ENCODE measurements at regions not wholly inside any gene's neighbourhood (a gene's known extent, or its start where the extent isn't known, plus 50 kb on each side); places are given as distances from the start of the nearest gene placed in this dataset.

DNA sequence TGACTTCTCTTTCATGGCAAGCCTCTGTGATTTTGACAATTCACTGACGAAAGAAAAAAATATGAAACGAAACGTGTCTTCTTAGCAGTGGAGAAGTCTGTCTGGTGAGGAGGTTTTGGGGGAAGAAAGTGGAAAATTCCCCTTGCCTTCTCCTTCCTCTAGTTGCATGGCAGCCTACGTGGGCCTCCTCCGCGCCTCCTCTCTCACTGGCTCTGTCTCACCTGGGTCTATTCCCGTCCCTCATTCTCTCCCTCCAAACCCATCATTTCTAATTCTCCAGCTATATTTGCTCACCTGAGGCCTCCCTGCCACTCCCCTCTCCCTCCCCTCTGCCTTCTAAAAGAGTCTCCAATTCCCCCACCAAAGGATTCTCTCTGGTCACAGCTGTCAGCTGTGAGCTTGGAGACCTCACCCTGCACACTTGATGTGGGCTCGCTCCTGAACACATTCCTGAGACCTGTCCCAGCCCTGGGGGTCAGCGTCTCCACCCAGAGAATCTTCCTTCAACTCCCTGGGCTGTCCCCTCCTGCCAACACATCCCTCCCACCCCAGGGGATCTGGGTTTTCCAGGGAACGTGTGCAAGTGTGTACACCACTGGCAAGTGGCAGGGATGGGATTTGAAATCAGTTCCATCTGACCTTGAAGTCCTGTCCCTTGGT is 159.6 kb upstream of the PMEPA1 start:
- DNase-seq, result peak in 37 of 42 donors; percentile 15 to 89 (median 61)
- intact Hi-C loops (cut with DNase I), result no loop called here

DNA sequence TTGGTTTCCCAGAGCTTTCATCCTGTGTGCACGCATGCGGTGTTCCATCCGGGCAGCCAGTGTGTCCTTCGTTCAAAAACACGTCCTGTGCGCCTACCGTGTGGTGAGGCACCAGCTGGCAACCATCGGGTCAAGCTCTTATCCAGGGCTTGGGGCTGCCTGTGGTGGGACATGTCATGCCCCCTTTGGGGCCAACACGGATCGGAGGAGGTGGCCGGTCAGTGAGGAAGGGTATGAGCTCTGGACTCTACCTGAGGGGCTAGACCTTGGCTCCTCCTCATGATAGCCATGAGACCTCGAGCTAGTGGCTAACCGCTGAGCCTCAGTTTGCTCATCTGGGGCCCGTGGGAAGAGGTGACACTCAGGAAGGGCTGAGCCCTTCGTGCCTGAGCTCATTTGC is 158.5 kb upstream of the PMEPA1 start:
- no peak for DNase-seq

DNA sequence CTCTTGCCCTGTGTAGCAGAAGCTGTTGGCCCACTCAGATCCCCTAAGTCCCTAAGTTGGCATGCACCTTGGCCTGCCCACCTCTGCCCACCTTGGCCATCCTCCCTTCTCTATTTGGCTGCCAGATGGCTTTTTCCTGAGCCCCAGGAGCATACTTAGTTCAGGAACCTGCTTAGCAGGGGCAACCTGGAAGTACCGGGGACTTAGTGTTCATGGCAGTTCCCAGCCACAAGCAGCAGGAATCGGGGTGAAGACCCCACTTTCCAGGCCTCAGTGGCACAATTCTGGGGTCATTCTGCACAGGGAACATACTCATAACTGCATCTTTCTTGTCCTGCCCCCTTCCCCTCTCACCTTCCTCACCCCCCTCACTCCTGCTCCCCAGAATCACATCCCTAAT is 158.0 kb upstream of the PMEPA1 start:
- intact Hi-C loops (cut with DNase I), result no loop called here

More for the DNA sequence above, 158.5 kb upstream of the PMEPA1 start:
- intact Hi-C loops (cut with DNase I), result no loop called here

DNA sequence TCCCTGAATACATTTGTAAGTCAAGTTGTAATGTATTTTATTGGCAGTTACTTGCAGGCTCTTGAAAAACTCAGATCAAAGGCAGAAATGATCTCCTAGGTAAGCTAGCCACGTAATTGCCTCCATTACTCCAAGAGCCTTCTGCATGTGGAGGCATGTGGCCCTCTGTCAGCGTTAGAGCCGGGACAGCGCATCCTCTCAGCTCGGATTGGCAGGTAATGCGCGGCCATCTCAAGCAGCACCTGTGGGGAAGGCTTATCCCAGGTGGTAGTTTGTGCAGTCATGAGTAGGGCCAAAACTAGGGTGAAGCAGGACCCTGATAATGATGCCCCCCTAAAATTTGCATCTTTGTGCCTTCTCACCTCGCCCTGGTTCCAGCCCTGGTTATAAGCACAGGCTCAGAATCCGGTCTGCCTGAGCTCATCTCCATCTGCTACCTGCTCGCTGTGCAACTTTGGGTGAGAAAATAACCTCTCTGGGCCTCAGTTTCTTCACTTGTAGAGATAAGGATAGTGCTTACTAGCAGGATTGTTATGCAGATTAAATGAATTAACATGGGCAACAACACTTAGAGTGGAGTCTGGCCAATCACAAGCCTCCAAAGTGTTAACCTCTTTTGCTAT is 157.5 kb upstream of the PMEPA1 start:
- intact Hi-C loops (cut with DNase I), result no loop called here
- no peak for DNase-seq

More for the DNA sequence above, 158.0 kb upstream of the PMEPA1 start:
- DNase-seq, result no peak

DNA sequence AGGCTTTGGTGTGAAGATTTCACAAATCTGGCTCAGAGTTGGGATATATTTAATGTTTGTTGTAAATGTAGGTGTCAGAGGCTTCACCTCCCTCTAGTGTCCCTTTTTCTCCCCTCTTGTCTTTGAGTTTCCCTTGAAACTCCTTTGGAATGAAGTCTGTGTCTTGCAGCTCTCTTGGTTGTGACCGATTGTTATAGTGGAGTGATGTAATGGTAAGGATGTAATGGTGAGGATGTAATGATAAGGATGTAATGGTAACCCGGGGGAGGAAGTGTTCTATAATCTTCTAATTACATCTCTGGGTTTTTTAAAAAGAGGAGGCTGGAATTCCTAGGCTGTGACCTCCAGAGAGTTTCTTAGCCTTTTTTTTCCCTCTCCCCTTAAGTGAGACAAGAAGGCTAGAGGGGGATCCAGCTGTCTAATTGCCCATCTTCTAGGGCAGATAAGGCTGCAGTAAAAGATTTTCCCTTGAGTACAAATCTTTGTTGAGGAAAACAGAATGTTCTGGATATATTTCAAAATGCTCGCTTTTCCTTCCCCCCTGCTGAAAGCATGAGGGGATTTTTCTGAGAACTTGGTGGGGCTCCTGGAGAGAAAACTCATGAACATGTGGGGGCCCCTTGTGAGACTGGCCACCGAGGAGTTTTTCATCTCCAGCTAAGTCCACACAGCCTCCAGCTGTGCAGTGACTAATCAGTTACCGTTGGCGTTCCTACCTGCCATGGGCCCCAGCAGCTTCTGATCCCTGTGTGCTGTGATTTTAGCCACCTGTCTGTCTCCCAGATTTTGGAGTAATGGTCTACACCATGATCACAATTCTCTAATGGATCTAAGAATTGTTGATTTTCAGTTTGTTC is 156.7 kb upstream of the PMEPA1 start:
- no peak for DNase-seq
- intact Hi-C loops (cut with DNase I), result no loop called here

DNA sequence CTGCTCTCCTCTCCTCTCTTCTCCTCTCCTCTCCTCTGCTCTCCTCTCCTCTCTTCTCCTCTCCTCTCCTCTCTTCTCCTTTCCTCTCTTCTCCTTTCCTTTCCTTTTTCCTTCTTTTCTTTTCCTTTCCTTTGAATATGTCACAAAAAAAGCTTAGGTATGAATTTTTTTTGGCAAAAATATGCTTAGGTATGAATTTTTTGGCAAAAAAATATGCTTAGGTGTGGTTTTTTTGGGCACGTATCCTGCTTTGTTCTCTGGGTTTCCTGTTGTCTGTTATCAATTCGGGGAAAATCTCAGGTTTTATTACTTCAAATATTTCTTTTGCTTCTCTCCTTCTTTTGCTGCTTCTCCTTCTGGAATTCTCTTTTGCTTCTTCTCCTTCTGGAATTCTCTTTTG is 155.5 kb upstream of the PMEPA1 start:
- DNase-seq, result no peak
- intact Hi-C loops (cut with DNase I), result no loop called here

DNA sequence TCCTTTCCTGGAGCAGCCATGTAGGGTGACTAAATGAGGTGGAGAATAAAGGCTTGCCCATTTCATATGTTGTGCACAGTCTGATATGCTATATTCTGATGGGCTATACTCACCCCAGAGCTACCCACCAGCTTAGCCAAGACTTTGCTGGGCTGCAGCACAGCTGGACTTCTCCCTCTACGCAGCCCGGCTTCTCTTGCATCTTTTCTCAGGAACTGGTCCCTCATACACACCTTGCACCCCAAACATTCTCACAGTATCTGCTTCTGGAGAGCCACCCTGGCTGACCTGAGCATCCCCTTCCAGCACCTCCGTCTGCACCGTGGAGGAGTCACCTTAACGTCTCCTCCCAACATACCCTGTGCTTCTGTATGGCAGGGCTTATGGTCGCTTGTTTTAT is 150.8 kb upstream of the PMEPA1 start:
- peak in 3 of 42 donors; percentile 18 to 20 (median 19) for DNase-seq
- intact Hi-C loops (cut with DNase I), result no loop called here

DNA sequence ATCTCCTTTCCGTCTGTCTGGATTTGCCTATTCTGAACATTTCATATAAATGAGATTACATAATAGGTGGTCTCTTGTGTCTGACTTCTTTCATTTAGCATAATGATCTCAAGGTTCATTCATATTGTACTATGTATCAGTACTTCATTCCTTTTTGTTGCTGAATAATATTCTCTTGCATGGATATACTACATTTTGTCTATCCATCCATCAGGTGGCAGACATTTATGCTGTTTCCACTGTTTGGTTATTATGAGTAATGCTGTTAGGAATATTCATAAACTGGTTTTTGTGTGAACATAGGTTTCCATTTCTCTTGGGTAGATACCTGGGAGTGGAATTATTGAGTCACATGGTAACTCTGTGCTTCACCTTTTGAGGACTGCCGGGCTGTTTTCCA is 148.2 kb upstream of the PMEPA1 start:
- intact Hi-C loops (cut with DNase I), result no loop called here

DNA sequence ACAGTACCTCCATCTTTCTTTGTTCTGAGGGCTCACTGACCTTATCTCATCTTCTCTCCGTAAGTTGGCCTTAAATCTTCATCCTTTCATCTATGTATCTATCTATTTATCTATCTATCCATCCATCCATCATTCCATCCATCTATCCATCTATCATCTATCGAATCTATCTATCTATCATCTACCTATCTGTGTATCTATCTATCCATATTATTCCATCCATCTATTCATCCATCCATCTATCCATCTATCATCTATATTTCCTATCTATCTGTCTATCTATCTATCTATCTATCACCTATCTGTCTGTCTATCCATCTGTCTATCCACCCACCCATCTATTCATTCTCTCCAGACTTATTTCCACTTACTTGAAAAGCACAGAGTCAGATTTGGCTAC is 147.3 kb upstream of the PMEPA1 start:
- no peak for DNase-seq
- intact Hi-C loops (cut with DNase I), result no loop called here

More for the DNA sequence above, 148.2 kb upstream of the PMEPA1 start:
- DNase-seq, result peak in 1 of 42 donors; percentile 22

DNA sequence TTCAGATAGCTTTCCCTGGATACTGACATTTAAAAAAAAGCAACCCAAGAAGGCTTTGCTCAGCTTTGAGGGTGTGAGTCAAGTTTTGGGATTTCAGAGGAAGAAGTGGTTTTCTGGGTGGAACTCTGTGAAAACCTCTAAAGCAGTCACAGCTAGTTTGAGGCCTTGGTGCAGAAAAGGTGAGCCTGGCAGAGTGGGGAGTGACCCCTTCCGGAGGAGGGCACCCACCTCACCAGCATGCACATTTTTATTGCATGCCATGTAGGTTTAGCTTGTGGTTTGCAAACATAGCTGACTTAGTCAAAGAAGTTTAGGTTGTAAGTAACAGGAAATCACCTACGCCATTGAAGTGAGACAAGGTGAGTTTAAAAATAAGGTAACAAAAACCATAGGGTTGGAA is 146.8 kb upstream of the PMEPA1 start:
- DNase-seq, result peak in 3 of 42 donors; percentile 4 to 22 (median 21)

DNA sequence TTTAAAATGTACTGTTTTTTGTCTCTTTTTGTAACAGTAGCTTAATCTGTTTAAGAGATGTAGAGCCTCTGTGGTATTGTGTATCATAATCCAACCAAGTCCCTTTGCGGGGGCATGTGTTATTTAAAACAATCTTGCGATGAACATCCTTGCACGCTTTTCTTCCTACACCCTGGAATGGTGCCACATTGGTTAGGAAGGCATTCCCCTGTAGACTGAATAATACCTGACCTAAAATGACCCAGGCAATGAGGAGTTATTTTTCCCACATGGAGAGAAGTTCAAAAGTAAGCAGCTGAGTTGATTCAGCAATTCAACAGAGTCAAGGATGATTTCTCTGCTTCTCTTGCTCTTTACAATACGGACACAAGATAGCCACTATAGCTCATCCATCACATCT is 142.0 kb upstream of the PMEPA1 start:
- DNase-seq, result peak in 2 of 42 donors; percentile 19 to 30
- intact Hi-C loops (cut with DNase I), result no loop called here

More for the DNA sequence above, 146.8 kb upstream of the PMEPA1 start:
- intact Hi-C loops (cut with DNase I), result no loop called here

DNA sequence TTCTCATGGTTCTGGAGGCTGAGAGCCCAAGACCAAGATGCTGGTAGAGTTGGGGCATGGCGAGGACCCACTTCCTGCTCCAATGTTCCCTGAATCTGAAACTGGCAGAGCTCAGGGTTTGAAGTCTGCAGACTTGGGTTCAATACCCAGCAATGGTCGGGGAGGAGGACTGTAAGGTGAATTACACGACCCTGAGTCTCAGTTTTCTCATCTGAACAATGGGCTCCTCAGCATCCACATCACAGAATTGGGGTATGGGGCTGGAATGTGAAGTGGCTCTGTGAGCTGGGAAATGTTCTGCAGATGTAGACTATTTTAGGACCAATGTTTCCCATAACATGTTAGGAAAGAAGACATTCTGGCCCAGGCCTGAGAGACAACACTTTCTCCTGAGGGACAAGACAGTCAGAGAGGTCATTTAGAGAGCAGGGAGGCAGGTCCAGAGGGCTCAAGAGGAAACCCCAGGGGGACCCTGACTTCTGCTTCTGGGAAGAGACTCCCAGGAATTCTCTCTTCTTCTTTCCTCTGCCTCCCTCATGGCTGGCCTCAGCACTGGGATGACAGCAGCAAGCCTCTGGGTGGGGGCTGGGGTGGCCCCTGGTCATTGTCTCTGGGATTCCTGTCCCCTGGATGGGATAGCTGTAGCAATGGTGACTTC is 141.3 kb upstream of the PMEPA1 start:
- DNase-seq, result peak in 5 of 42 donors; percentile 1 to 33 (median 20)
- intact Hi-C loops (cut with DNase I), result no loop called here

DNA sequence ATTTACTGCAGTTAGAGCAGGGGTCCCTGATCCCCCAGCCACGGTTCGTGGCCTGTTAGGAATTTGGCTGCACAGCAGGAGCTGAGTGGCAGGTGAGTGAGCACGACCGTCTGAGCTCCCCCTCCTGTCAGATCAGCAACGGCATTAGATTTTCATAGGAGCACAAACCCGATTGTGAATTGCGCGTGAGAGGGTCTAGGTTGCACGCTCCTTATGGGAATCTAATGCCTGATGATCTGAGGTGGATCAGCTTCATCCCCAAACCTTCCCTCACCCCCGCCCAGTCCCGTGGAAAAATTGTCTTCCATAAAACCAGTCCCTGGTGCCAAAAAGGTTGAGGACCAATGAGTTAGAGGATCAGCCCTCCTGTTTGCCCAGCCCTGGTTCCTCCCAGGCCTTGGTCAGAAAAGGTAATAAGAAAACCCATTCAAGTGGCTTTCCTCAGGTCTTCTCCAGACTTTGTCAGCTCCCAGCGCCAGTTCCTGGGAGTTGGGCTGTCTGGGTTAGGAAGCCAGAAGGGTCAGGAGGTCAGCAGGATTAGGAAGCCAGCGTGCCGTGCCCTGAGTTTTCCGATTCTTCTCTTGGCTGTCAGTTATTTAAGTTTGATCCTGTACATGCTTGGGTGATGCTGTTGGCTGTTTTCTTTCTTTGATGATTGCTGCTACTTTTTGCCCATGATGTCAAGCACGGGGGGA is 139.9 kb upstream of the PMEPA1 start:
- intact Hi-C loops (cut with DNase I), result no loop called here
- DNase-seq, result peak in 5 of 42 donors; percentile 1 to 37 (median 21)

DNA sequence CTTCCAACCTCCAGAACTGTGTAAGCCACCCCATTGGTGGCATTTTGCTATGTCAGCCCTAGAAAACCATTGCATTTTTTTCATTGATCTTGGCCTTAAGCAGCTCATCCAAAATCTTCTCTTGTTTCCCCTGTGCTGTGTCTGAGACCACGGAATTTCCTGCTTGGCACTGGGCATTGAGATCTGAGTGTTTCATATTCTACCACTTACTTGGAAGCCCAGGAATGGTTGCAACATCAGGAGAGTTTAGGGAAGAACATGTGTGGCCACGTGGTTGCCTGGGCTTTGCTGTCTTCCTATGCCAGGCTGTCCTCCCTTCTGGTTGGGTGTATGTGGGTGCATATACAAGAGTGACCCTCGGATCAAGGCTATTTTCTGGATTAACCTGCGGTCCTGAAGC is 139.3 kb upstream of the PMEPA1 start:
- peak in 5 of 42 donors; percentile 3 to 20 (median 14) for DNase-seq
- intact Hi-C loops (cut with DNase I), result no loop called here

DNA sequence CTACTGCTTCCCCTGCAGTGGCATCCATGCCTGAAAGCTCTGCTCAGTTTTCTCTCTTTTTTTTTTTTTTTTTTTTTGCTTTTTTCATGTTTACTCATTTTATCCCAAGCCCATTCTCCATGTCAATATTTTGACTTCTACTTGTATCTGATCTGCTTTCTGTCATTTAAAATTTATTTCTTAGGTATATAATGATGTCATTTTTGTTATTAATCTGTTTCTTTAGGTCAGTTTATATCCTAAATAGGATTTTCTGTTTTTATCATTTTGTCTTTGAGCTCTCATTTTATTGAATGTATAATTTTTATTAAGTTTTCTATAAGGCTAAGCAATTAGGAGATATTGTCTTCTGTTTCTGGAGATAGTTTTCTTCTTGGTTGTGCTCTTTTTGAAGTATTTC is 138.5 kb upstream of the PMEPA1 start:
- intact Hi-C loops (cut with DNase I), result no loop called here
- peak in 1 of 42 donors; percentile 5 for DNase-seq

DNA sequence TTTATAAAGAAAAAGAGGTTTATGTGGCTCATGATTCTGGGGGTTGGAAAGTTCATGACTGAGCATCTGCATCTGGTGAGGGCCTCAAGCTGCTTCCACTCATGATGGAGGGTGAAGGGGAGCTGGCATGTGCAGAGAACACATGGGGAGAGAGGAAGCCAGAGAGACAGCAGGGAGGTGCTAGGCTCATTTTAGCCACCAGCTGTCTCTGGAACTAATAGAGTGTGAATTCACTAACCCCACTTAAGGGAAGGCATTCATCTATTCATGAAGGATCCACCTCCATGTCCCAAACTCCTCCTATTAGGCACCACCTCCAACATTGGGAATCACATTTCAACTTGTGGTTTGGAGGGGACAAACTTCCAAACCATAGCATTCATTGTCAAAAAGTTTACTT is 137.3 kb upstream of the PMEPA1 start:
- intact Hi-C loops (cut with DNase I), result no loop called here
- peak in 2 of 42 donors; percentile 12 to 16 for DNase-seq

DNA sequence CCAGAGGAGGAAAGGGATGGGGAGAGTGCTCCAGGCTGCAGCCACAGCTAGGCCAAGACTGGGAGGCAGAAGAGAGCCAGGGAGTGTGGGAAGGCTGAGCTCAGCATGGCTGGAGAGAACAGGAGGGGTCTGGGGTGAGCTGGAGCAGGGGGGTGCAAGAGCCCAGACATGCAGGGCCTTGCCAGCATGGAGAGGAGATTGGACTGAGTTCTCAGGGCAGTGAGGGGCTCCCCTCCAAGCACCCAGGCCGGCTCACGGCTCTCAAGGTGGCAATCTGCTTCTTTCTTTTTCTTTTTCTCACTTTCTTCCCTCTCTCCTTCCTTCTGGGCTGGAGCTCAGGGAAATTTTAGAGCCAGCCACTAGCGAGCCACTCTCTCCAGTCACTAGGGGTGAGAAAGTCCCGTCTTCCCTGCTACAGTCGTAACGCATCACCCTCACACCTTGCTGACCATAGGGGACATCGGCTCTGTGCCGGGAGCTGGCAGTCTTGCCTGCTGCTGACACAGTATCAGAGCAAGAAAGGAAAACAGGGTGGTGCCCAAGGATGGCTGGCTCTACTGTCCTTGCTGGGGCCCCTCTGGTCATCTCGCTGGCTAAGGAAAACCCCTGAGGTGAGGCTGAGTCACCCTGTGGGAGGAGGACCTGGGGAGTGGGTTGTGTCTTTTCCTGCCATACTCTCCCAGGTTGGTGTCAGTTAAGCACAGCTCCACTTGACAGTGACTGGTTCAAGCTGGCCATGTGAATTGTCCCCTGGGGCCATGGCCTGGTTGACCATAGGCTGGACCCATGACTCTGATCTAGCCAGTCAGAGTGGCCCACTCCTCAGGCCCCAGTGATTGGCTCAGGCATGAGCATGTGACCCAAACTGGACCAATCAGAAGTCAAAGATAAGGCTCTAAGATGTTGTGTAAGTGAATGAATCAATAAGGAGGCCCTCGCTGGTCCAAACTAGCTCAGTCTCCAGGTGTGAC is 135.1 kb upstream of the PMEPA1 start:
- peak in 4 of 42 donors; percentile 7 to 34 (median 17) for DNase-seq
- intact Hi-C loops (cut with DNase I), result no loop called here

Data from head of caudate nucleus (tissue), 42 donors.